Ishikawa (cell line): ENCODE measurements at regions not wholly inside any gene's neighbourhood (a gene's known extent, or its start where the extent isn't known, plus 50 kb on each side); places are given as distances from the start of the nearest gene placed in this dataset.

Source experiments
- RAD21 ChIP-seq: IDR thresholded peaks from 2 replicates; pipeline ENCODE4 v1.6.1; 2012; ENCODE audit warnings: low read depth
- ZBTB7A ChIP-seq: IDR thresholded peaks from 2 replicates; pipeline ENCODE4 v1.6.1; 2012; ENCODE audit warnings: low read depth
- TF ChIP-seq, protein P1 (sequence below): IDR thresholded peaks from 2 replicates; pipeline ENCODE4 v1.6.1; 2012

DNA sequence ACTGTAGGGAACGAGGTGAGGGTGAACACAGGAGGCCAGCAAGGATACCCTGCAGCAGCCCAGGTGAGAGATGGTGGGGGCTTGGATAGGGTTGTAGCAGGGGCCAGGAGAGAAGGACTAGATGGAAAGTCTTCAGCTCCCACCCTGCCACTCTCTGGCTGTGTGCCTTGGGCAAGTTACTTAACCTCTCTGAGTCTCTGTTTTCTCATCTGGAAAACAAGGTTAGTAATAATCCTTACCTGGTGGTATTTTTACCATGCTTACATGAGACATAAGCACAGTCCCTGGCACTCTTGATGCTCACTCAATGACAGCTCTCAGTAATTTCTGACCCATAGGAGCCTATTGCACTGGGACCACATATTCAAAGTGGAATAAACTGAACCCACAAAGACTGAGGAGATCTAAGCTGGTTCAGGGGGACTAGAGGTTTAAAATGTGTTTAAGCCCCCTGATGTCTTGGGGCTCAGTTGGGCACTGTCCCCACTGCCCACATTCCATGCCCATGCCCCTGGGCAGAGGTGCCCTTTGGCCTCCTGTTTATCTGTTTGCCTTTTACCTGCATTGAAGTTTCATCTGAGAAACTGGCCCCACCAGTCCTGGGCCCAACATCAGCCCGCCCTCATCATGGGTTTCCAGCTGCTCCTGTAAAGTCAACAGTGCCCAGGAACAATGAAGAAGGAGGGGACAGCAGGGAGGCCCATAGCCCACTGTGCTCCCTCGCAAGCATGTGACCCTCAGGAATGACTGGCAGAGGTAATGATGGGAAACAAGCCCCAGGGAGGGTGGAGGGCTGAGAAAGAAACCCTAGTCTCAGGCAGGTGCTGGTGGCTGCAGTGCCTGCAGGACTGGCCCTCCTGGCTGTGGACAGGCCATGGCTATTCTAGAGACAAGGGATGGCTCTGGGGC, 104.0 kb downstream of the VEGFA start:
- TF ChIP-seq, protein P1, sequence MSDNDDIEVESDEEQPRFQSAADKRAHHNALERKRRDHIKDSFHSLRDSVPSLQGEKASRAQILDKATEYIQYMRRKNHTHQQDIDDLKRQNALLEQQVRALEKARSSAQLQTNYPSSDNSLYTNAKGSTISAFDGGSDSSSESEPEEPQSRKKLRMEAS = peak; percentile 68
- TF ChIP-seq ZBTB7A (no peak; the same call in none of the 2 replicates), RAD21 (peak; percentile 25; the same call in 1 of the 2 replicates)
